ENCODE measurements at regions not wholly inside any gene's neighbourhood (a gene's known extent, or its start where the extent isn't known, plus 50 kb on each side); places are given as distances from the start of the nearest gene placed in this dataset.

DNA sequence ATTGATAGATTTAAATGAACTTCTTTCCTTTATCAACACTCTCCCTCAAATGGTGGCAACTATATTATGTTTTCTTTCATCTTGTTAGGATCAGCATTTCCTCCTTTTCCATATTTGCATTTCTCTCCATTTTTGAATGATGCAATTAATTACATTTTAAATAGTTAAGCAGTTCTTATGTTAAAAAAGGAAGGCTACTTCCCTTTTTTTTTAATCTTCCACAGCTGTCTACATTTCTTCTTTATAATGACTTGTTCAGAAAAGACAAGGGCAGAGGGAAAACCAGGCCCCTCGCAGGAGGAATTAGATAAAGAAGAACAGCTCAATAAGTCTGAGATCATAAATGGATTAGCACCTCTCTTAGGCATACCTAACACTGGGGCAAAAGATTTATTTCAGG lies 208.9 kb downstream of the ARL4A start:
- Mint-ChIP-seq H3K9me3 (no peaks in the 10 kb centered on the region), H3K4me1 (no peaks in the 10 kb centered on the region), H3K4me3 (no peak overlapping the region), H3K27me3 (peaks cover 0 to 5% (median 2%) of the 10 kb centered on the region in 5 donors), H3K36me3 (no peaks in the 10 kb centered on the region), H3K27ac (no peak overlapping the region)
- Histone ChIP-seq H3K27ac (ENCODE audit: low read depth, low read length) (no peak overlapping the region), H3K4me3 (ENCODE audit: low read length) (no peak overlapping the region), H3K4me1 (ENCODE audit: control insufficient read depth in 2 of 2, insufficient read depth in 2 of 2, low read length in 2 of 2) (no peaks in the 10 kb centered on the region), H3K27me3 (ENCODE audit: control insufficient read depth in 2 of 2, insufficient read depth in 2 of 2, low read length in 2 of 2) (no peaks in the 10 kb centered on the region), H3K36me3 (ENCODE audit: control insufficient read depth in 2 of 3, insufficient read depth in 3 of 3, low read length in 3 of 3) (no peaks in the 10 kb centered on the region), H3K9me3 (ENCODE audit: control insufficient read depth in 2 of 3, low read length in 3 of 3) (no peaks in the 10 kb centered on the region)
- ChIA-PET POLR2A (no interaction called here), CTCF (no interaction called here)
- DNase-seq: no peak
- no peak for ATAC-seq
- intact Hi-C loops (cut with micrococcal nuclease): no loop called here

DNA sequence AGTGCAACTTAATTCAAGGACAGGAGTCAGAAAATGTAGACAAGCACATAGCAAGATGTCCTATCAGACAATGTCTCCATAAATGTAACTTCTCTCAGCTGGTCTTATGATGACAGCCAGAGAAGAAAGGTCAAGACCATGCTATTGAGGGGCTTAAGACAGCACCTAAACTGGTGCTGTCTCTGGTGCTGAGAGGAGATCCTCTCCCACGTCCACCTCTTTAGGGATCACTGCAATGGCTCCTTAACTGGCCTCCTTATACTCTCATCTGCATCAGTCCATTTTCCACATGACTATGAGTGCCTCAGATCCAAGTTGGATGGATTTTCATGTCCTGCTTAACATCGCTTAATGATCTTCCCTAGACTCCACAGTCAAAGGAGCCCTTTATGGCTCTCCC lies 210.6 kb downstream of the ARL4A start:
- Histone ChIP-seq H3K4me3 (ENCODE audit: low read length) (no peak overlapping the region), H3K4me1 (ENCODE audit: control insufficient read depth in 2 of 2, insufficient read depth in 2 of 2, low read length in 2 of 2) (no peaks in the 10 kb centered on the region), H3K27me3 (ENCODE audit: control insufficient read depth in 2 of 2, insufficient read depth in 2 of 2, low read length in 2 of 2) (no peaks in the 10 kb centered on the region), H3K27ac (ENCODE audit: low read depth, low read length) (no peak overlapping the region), H3K36me3 (ENCODE audit: control insufficient read depth in 2 of 3, insufficient read depth in 3 of 3, low read length in 3 of 3) (no peaks in the 10 kb centered on the region), H3K9me3 (ENCODE audit: control insufficient read depth in 2 of 3, low read length in 3 of 3) (no peaks in the 10 kb centered on the region)
- H3K4me1 Mint-ChIP-seq: no peaks in the 10 kb centered on the region
- intact Hi-C loops (cut with micrococcal nuclease): no loop called here
- DNase-seq (no peak), ATAC-seq (no peak)
- H3K9me3 Mint-ChIP-seq: no peaks in the 10 kb centered on the region
- H3K27me3 Mint-ChIP-seq: peaks cover 0 to 6% (median 4%) of the 10 kb centered on the region in 5 donors
- POLR2A ChIA-PET: no interaction called here
- CTCF ChIA-PET: no interaction called here
- H3K4me3 Mint-ChIP-seq: no peak overlapping the region
- no peak overlapping the region for H3K27ac Mint-ChIP-seq
- no peaks in the 10 kb centered on the region for H3K36me3 Mint-ChIP-seq

DNA sequence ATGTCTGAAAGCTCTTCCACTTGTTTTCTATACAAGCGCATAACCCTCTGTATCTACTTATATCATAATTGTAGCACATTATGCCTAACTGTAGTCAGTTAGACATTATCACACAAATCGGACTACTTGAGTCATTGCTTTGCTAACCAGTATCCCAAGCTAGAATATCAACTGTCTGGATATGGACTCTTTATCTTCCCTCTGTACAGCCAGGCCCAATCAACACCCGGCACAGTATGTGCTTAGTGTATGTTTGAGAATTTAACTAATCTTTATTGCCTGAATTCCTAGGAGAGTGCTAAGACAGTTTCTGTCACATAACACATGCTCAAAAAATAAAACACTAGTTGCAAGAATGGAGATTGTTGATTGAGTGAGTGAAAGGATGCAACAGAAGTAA lies 211.2 kb downstream of the ARL4A start:
- Histone ChIP-seq H3K27me3 (ENCODE audit: control insufficient read depth in 2 of 2, insufficient read depth in 2 of 2, low read length in 2 of 2) (no peaks in the 10 kb centered on the region), H3K4me1 (ENCODE audit: control insufficient read depth in 2 of 2, insufficient read depth in 2 of 2, low read length in 2 of 2) (no peaks in the 10 kb centered on the region), H3K27ac (ENCODE audit: low read depth, low read length) (no peak overlapping the region), H3K9me3 (ENCODE audit: control insufficient read depth in 2 of 3, low read length in 3 of 3) (no peaks in the 10 kb centered on the region), H3K4me3 (ENCODE audit: low read length) (no peak overlapping the region), H3K36me3 (ENCODE audit: control insufficient read depth in 2 of 3, insufficient read depth in 3 of 3, low read length in 3 of 3) (no peaks in the 10 kb centered on the region)
- peaks cover 0 to 6% (median 0%) of the 10 kb centered on the region in 5 donors for H3K27me3 Mint-ChIP-seq
- intact Hi-C loops (cut with micrococcal nuclease): no loop called here
- CTCF ChIA-PET: no interaction called here
- no peak for ATAC-seq
- H3K4me1 Mint-ChIP-seq: no peaks in the 10 kb centered on the region
- no peak for DNase-seq
- H3K36me3 Mint-ChIP-seq: no peaks in the 10 kb centered on the region
- no peak overlapping the region for H3K27ac Mint-ChIP-seq
- H3K9me3 Mint-ChIP-seq: no peaks in the 10 kb centered on the region
- POLR2A ChIA-PET: no interaction called here
- H3K4me3 Mint-ChIP-seq: no peak overlapping the region

DNA sequence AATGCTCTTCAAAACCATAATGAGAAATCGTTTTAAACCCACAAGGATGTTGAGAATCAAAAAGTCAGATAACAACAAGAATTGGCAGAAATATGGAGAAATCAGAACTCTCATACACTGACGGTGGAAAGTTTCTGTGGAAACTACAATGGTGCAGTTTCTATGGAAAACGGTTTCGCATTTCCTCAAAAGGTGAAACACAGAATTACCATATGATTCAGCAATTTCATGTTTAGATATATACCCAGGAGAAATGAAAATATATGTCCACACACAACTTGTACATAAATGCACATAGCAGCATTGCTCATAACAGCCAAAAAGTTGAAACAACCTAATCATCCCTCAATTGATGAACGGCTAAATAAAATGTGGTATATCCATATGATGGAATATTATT lies 218.2 kb downstream of the ARL4A start:
- H3K36me3 Mint-ChIP-seq: no peaks in the 10 kb centered on the region
- POLR2A ChIA-PET: no interaction called here
- H3K27ac Mint-ChIP-seq: no peak overlapping the region
- H3K4me3 Mint-ChIP-seq: no peak overlapping the region
- Histone ChIP-seq H3K4me1 (ENCODE audit: control insufficient read depth in 2 of 2, insufficient read depth in 2 of 2, low read length in 2 of 2) (no peaks in the 10 kb centered on the region), H3K27me3 (ENCODE audit: control insufficient read depth in 2 of 2, insufficient read depth in 2 of 2, low read length in 2 of 2) (no peaks in the 10 kb centered on the region), H3K9me3 (ENCODE audit: control insufficient read depth in 2 of 3, low read length in 3 of 3) (no peaks in the 10 kb centered on the region), H3K36me3 (ENCODE audit: control insufficient read depth in 2 of 3, insufficient read depth in 3 of 3, low read length in 3 of 3) (no peaks in the 10 kb centered on the region), H3K27ac (ENCODE audit: low read depth, low read length) (no peak overlapping the region), H3K4me3 (ENCODE audit: low read length) (no peak overlapping the region)
- ATAC-seq (no peak), DNase-seq (no peak)
- CTCF ChIA-PET: no interaction called here
- H3K9me3 Mint-ChIP-seq: peaks cover 0 to 2% (median 0%) of the 10 kb centered on the region in 11 donors
- no peaks in the 10 kb centered on the region for H3K4me1 Mint-ChIP-seq
- peaks cover 0 to 12% (median 0%) of the 10 kb centered on the region in 5 donors for H3K27me3 Mint-ChIP-seq
- intact Hi-C loops (cut with micrococcal nuclease): no loop called here

- DNase-seq (no peak), ATAC-seq (no peak)
- Histone ChIP-seq H3K36me3 (ENCODE audit: control insufficient read depth in 2 of 3, insufficient read depth in 3 of 3, low read length in 3 of 3) (no peaks in the 10 kb centered on the region), H3K27me3 (ENCODE audit: control insufficient read depth in 2 of 2, insufficient read depth in 2 of 2, low read length in 2 of 2) (no peaks in the 10 kb centered on the region), H3K27ac (ENCODE audit: low read depth, low read length) (no peak overlapping the region), H3K4me3 (ENCODE audit: low read length) (no peak overlapping the region), H3K9me3 (ENCODE audit: control insufficient read depth in 2 of 3, low read length in 3 of 3) (no peaks in the 10 kb centered on the region), H3K4me1 (ENCODE audit: control insufficient read depth in 2 of 2, insufficient read depth in 2 of 2, low read length in 2 of 2) (no peaks in the 10 kb centered on the region)
- POLR2A ChIA-PET: no interaction called here
- peaks cover 0 to 2% (median 0%) of the 10 kb centered on the region in 11 donors for H3K9me3 Mint-ChIP-seq
- CTCF ChIA-PET: no interaction called here
- H3K27me3 Mint-ChIP-seq: peaks cover 0 to 8% (median 0%) of the 10 kb centered on the region in 5 donors
- H3K36me3 Mint-ChIP-seq: no peaks in the 10 kb centered on the region
- no peaks in the 10 kb centered on the region for H3K4me1 Mint-ChIP-seq
- intact Hi-C loops (cut with micrococcal nuclease): no loop called here
- no peak overlapping the region for H3K27ac Mint-ChIP-seq
- H3K4me3 Mint-ChIP-seq: no peak overlapping the region
Observed at GRCh38 chr7:12907774-12908173, 220.3 kb downstream of the ARL4A start.

GRCh38 chr7:12909483-12909882 lies 222.1 kb downstream of the ARL4A start:
- no peak overlapping the region for H3K4me3 ChIP-seq (ENCODE audit: low read length)
- H3K27ac ChIP-seq (ENCODE audit: low read depth, low read length): no peak overlapping the region
- no peaks in the 10 kb centered on the region for H3K4me1 Mint-ChIP-seq
- no peaks in the 10 kb centered on the region for H3K36me3 Mint-ChIP-seq
- no peak overlapping the region for H3K4me3 Mint-ChIP-seq
- ChIA-PET CTCF (no interaction called here), POLR2A (no interaction called here)
- no peak overlapping the region for H3K27ac Mint-ChIP-seq
- peaks cover 0 to 2% (median 0%) of the 10 kb centered on the region in 11 donors for H3K9me3 Mint-ChIP-seq
- H3K9me3 ChIP-seq (ENCODE audit: control insufficient read depth in 2 of 3, low read length in 3 of 3): no peaks in the 10 kb centered on the region
- peaks cover 0 to 8% (median 0%) of the 10 kb centered on the region in 5 donors for H3K27me3 Mint-ChIP-seq
- no peaks in the 10 kb centered on the region for H3K27me3 ChIP-seq (ENCODE audit: control insufficient read depth in 2 of 2, insufficient read depth in 2 of 2, low read length in 2 of 2)
- DNase-seq (no peak), ATAC-seq (no peak)
- H3K36me3 ChIP-seq (ENCODE audit: control insufficient read depth in 2 of 3, insufficient read depth in 3 of 3, low read length in 3 of 3): no peaks in the 10 kb centered on the region
- intact Hi-C loops (cut with micrococcal nuclease): no loop called here
- no peaks in the 10 kb centered on the region for H3K4me1 ChIP-seq (ENCODE audit: control insufficient read depth in 2 of 2, insufficient read depth in 2 of 2, low read length in 2 of 2)

- POLR2A ChIA-PET: no interaction called here
- Histone ChIP-seq H3K27me3 (ENCODE audit: control insufficient read depth in 2 of 2, insufficient read depth in 2 of 2, low read length in 2 of 2) (no peaks in the 10 kb centered on the region), H3K9me3 (ENCODE audit: control insufficient read depth in 2 of 3, low read length in 3 of 3) (no peaks in the 10 kb centered on the region), H3K4me1 (ENCODE audit: control insufficient read depth in 2 of 2, insufficient read depth in 2 of 2, low read length in 2 of 2) (no peaks in the 10 kb centered on the region), H3K4me3 (ENCODE audit: low read length) (no peak overlapping the region), H3K36me3 (ENCODE audit: control insufficient read depth in 2 of 3, insufficient read depth in 3 of 3, low read length in 3 of 3) (no peaks in the 10 kb centered on the region), H3K27ac (ENCODE audit: low read depth, low read length) (no peak overlapping the region)
- H3K4me3 Mint-ChIP-seq: no peak overlapping the region
- no peaks in the 10 kb centered on the region for H3K36me3 Mint-ChIP-seq
- H3K27ac Mint-ChIP-seq: no peak overlapping the region
- H3K27me3 Mint-ChIP-seq: peaks cover 0 to 8% (median 4%) of the 10 kb centered on the region in 5 donors
- ATAC-seq: no peak
- DNase-seq: no peak
- H3K9me3 Mint-ChIP-seq: peaks cover 0 to 5% (median 0%) of the 10 kb centered on the region in 11 donors
- intact Hi-C loops (cut with micrococcal nuclease): no loop called here
- H3K4me1 Mint-ChIP-seq: no peaks in the 10 kb centered on the region
- CTCF ChIA-PET: no interaction called here
Observed at GRCh38 chr7:12911053-12911452, 223.6 kb downstream of the ARL4A start.
